Heart right ventricle (tissue), 16 donors: ENCODE measurements at regions not wholly inside any gene's neighbourhood (a gene's known extent, or its start where the extent isn't known, plus 50 kb on each side); places are given as distances from the start of the nearest gene placed in this dataset.

Experiments
- ATAC-seq, 8 donors: fragments of 200-7000 bp; cut with Tn5 transposase; one replicate each; pipeline ENCODE4 v1.9.1; 2020; ENCODE audit warnings: mild to moderate bottlenecking in 8 of 8, moderate library complexity in 8 of 8, moderate number of reproducible peaks in 1 of 8
- DNase-seq, 2 donors: peaks; one replicate each; pipeline ENCODE4 v3.0.0-alpha.2; 2020
- H3K27ac ChIP-seq, 10 donors: fragments of 200-600 bp; sonication (generic) in 2 of 10; one replicate each; pipeline versions ENCODE4 v1.5.0 to v1.8.0; 2020 to 2022; ENCODE audit warnings: mild to moderate bottlenecking in 3 of 10
- H3K27me3 ChIP-seq, 7 donors: fragments of 200-600 bp; one replicate each; pipeline ENCODE4 v1.8.0; 2021 to 2022; ENCODE audit warnings: mild to moderate bottlenecking in 2 of 7
- H3K36me3 ChIP-seq, 9 donors: fragments of 200-600 bp; sonication (generic) in 1 of 9; one replicate each; pipeline versions ENCODE4 v1.5.0 to v1.8.0; 2020 to 2022; ENCODE audit warnings: mild to moderate bottlenecking in 2 of 9
- H3K4me1 ChIP-seq, 9 donors: fragments of 200-600 bp; sonication (generic) in 1 of 9; one replicate each; pipeline versions ENCODE4 v1.5.0 to v1.8.0; 2020 to 2022; ENCODE audit warnings: mild to moderate bottlenecking in 4 of 9
- H3K4me3 ChIP-seq, 10 donors: fragments of 200-600 bp; sonication (generic) in 2 of 10; one replicate each; pipeline versions ENCODE4 v1.5.0 to v1.8.0; 2020 to 2022; ENCODE audit warnings: mild to moderate bottlenecking in 7 of 10, moderate library complexity in 2 of 10
- H3K9me3 ChIP-seq, 11 donors: fragments of 200-600 bp in 10 of 11; sonication (generic) in 2 of 11; one replicate each; pipeline versions ENCODE4 v1.5.0 to v1.8.0; 2013 to 2022; ENCODE audit warnings: mild to moderate bottlenecking in 2 of 11, control low read depth in 1 of 11, moderate library complexity in 1 of 11
- whole genome bisulfite sequencing, 2 donors: extraction: QIAGEN DNeasy Blood & Tissue Kit; methylation state at CpG; one replicate each; pipeline ENCODE4 v1.1.7; 2013; ENCODE audit warnings: inconsistent platforms in 1 of 2; 5-methylcytosine and 5-hydroxymethylcytosine counted together
- intact Hi-C, 10 donors: fragments of 100-400 bp; cut with DNase I; formaldehyde crosslinking; loops; one replicate each; pipeline versions ENCODE4 v1.11.1 to v1.14.2; 2022
- TF ChIP-seq, protein P1 (sequence below), 9 donors: fragments of 200-600 bp; sonication (generic) in 2 of 9; IDR thresholded peaks; one replicate each; pipeline versions ENCODE4 v1.5.0 to v1.8.0; 2021 to 2022; ENCODE audit warnings: antibody characterized with exemption in 9 of 9, mild to moderate bottlenecking in 5 of 9, moderate library complexity in 1 of 9
- donor health status: Arrhythmogenic right ventricular cardiomyopathy.
- donor health status: ischemic (EF 13 %, LVEDD 7.1; RV severe dilation, severe dysfunction).
- donor health status: healthy with polysubstance abuse.
- donor health status: DM: no; HTN: yes; CAD: no.
- donor health status: DM: no; HTN: no; CAD: no.
- donor health status: ischemic (EF 25% LVEDD 6.9; RV normal size, moderate dysfunction).
- donor health status: ischemic (EF 25% LVEDD 5.7; RV mildly dilated, moderate dysfunction).
- donor health status: healthy.
- donor health status: DM: yes; HTN: yes; CAD: no.
- donor health status: Ischemic cardiomyopathy.
- donor health status: ischemic (EF 35%, LVEDD 5.7; RV mildly dilated, moderate dysfunction).
- donor health status: nonischemic (EF 11% LVEDD 7.7; RV severe dilation, severe dysfunction).
- donor health status: DM: yes; HTN: yes; CAD: no.
- donor health status: PGD.
- donor health status: ischemic (EF 29% LVEDD 5.4; RV normal size, mild dysfunction).
- donor health status: nonischemic (EF 23%, LVEDD 6.1; RV moderate dilation, normal function).

DNA sequence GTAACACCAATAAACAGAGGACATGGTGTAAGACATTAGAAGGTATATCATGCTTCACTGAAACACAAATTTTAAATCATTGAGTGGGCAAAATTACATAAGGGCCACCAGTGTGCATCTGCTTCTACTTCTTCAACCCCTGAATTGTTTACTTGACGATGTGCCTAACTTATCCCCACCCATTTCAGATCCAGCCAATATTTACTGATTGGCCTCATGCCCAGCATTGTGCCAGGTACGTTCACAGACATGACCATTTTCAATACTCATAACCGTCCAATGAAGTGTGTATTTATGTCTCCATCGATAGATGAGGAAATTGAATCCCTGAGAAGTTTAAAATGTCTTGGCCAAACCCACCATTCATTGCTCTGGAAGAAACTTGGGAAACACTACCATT lies 208.3 kb upstream of the MID1 start:
- no peak overlapping the region for H3K27ac ChIP-seq
- intact Hi-C loops: no loop called here
- H3K9me3 ChIP-seq: no peaks in the 10 kb centered on the region
- ATAC-seq: no peak
- no peak overlapping the region for H3K4me3 ChIP-seq
- peaks cover 0 to 4% (median 0%) of the 10 kb centered on the region in 9 donors for H3K4me1 ChIP-seq
- no peak for DNase-seq
- peaks cover 0 to 5% (median 0%) of the 10 kb centered on the region in 7 donors for H3K27me3 ChIP-seq
- TF ChIP-seq, protein P1, sequence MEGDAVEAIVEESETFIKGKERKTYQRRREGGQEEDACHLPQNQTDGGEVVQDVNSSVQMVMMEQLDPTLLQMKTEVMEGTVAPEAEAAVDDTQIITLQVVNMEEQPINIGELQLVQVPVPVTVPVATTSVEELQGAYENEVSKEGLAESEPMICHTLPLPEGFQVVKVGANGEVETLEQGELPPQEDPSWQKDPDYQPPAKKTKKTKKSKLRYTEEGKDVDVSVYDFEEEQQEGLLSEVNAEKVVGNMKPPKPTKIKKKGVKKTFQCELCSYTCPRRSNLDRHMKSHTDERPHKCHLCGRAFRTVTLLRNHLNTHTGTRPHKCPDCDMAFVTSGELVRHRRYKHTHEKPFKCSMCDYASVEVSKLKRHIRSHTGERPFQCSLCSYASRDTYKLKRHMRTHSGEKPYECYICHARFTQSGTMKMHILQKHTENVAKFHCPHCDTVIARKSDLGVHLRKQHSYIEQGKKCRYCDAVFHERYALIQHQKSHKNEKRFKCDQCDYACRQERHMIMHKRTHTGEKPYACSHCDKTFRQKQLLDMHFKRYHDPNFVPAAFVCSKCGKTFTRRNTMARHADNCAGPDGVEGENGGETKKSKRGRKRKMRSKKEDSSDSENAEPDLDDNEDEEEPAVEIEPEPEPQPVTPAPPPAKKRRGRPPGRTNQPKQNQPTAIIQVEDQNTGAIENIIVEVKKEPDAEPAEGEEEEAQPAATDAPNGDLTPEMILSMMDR (IDR thresholded peaks at IDR 0.05): no peak
- no peaks in the 10 kb centered on the region for H3K36me3 ChIP-seq
- 43 to 54% methylated on average over 4 of the region's 4 CpGs for WGBS, 2 donors

DNA sequence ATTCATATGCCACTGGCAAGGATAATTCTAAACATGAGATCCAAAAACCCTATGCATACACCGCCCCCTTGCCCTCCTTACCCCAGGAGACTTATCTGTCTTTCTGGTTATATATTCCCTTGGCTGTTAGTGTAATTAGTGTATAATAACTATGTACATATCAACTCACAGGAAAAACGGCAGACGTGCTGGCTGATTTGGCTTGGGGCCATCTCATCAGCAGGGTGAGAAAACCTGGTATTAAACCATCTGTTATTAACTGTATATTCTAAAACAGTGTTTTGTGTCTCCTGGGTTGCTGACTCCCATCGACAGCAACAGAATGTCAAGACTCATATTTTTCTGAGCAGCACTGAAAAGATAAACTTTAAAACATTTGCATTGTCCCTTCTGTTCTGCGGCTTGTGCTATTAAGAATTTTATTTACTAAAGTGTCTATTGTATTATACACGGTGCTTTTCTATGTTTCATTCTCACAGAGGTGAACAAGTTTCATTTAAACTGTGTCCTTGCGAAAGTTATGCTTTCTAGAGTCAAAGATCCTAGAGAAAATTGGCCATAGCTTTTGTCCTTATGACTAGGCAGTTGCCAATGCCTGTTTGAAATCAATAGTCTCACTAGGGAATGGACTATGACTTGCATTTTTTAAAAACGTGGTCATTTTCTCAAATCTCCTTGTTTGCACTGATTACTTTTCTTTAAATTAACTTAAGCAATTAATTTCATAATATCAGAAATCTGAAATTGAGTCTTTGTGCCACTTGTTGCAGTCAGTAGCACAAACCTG lies 211.5 kb upstream of the MID1 start:
- peaks cover 0 to 5% (median 0%) of the 10 kb centered on the region in 7 donors for H3K27me3 ChIP-seq
- TF ChIP-seq, protein P1 (IDR thresholded peaks at IDR 0.05): no peak
- no peaks in the 10 kb centered on the region for H3K9me3 ChIP-seq
- WGBS, 2 donors: 40 to 47% methylated on average over 8 of the region's 8 CpGs
- intact Hi-C loops: no loop called here
- H3K36me3 ChIP-seq: no peaks in the 10 kb centered on the region
- peaks cover 0 to 9% (median 0%) of the 10 kb centered on the region in 9 donors for H3K4me1 ChIP-seq
- DNase-seq (no peak), ATAC-seq (no peak)
- H3K4me3 ChIP-seq: peak overlapping the region in 3 of 10 donors; percentile 34 to 44 (median 35)
- no peak overlapping the region for H3K27ac ChIP-seq

GRCh38 chrX:10833299-10834169 lies 213.1 kb upstream of the MID1 start:
- no peaks in the 10 kb centered on the region for H3K9me3 ChIP-seq
- TF ChIP-seq, protein P1 (IDR thresholded peaks at IDR 0.05): no peak
- peaks cover 0 to 5% (median 0%) of the 10 kb centered on the region in 7 donors for H3K27me3 ChIP-seq
- intact Hi-C loops: no loop called here
- DNase-seq: peak; percentile 2 to 7
- peak in 7 of 8 donors; percentile 25 to 72 (median 59) for ATAC-seq
- H3K4me3 ChIP-seq: peak overlapping the region in 7 of 10 donors; percentile 9 to 44 (median 34)
- 25 to 29% methylated on average over 13 of the region's 13 CpGs for WGBS, 2 donors
- no peaks in the 10 kb centered on the region for H3K36me3 ChIP-seq
- peaks cover 0 to 9% (median 0%) of the 10 kb centered on the region in 9 donors for H3K4me1 ChIP-seq
- H3K27ac ChIP-seq: peak overlapping the region in 1 of 10 donors; percentile 19

DNA sequence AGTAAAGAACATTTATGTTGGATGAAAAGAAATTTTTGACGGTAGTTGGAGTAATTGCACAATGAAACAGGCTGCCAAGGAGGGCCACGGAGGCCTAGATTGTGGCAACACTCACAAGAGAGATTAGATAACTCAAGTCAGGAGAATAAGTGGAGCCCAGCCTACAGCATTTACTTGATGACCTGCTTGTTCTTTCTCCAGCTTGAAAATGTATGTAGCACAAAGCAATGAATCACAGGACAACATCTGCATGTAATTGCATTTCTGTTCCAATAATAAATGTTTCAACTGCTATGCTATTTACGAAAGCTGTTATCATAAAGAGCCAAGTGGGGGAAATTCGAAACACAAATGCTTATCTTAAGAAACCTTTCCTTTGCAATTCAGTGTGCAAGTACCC lies 221.2 kb upstream of the MID1 start:
- Histone ChIP-seq H3K27me3 (peaks cover 0 to 4% (median 0%) of the 10 kb centered on the region in 7 donors), H3K27ac (no peak overlapping the region), H3K4me3 (no peak overlapping the region), H3K4me1 (no peaks in the 10 kb centered on the region), H3K9me3 (no peaks in the 10 kb centered on the region), H3K36me3 (no peaks in the 10 kb centered on the region)
- DNase-seq (no peak), ATAC-seq (no peak)
- 28 to 34% methylated on average over 4 of the region's 4 CpGs for WGBS, 2 donors
- intact Hi-C loops: no loop called here
- TF ChIP-seq, protein P1 (IDR thresholded peaks at IDR 0.05): no peak
